Esophagus muscularis mucosa (tissue), 4 donors: ENCODE measurements at regions not wholly inside any gene's neighbourhood (a gene's known extent, or its start where the extent isn't known, plus 50 kb on each side); places are given as distances from the start of the nearest gene placed in this dataset.
"Not testable (repeated sequence)": the region's sequence is repeated elsewhere in the genome, so short reads cannot be mapped to it uniquely, and the experiment has no call there.

Experiments used
- DNase-seq: peaks from one replicate; pipeline ENCODE4 v3.0.0-alpha.2; 2017; ENCODE audit errors: extremely low spot score
- H3K27ac ChIP-seq, 4 donors: fragments of 200-600 bp; sonication (generic); replicated peaks in 1 of 4; 1 replicate in 3 of 4; 2 replicates in 1 of 4; pipeline ENCODE4 v1.5.1; 2016 to 2019; ENCODE audit warnings: mild to moderate bottlenecking in 1 of 4
- H3K27me3 ChIP-seq, 4 donors: fragments of 200-600 bp; sonication (generic); one replicate each; pipeline versions ENCODE4 v1.5.1 to v1.6.0; 2016 to 2019
- H3K36me3 ChIP-seq, 4 donors: fragments of 200-600 bp; sonication (generic); one replicate each; pipeline ENCODE4 v1.5.1; 2016 to 2019
- H3K4me1 ChIP-seq, 4 donors: fragments of 200-600 bp; sonication (generic); one replicate each; pipeline ENCODE4 v1.5.1; 2016 to 2019
- H3K4me3 ChIP-seq, 4 donors: fragments of 200-600 bp; sonication (generic); 1 replicate in 2 of 4; 2 replicates in 2 of 4; pipeline ENCODE4 v1.5.1; 2016 to 2019; ENCODE audit warnings: mild to moderate bottlenecking in 4 of 4, moderate library complexity in 1 of 4
- H3K9me3 ChIP-seq, 4 donors: fragments of 200-600 bp; sonication (generic); 1 replicate in 3 of 4; 2 replicates in 1 of 4; pipeline ENCODE4 v1.5.1; 2016 to 2019
- EP300 ChIP-seq: sonication (generic); formaldehyde crosslinking; IDR thresholded peaks from one replicate; pipeline ENCODE4 v1.6.1; 2017; ENCODE audit warnings: antibody characterized with exemption
- POLR2A ChIP-seq: fragments of 450-650 bp; IDR thresholded peaks from one replicate; pipeline ENCODE4 v1.6.1; 2017; ENCODE audit warnings: antibody characterized with exemption, moderate library complexity, mild to moderate bottlenecking, low read depth
- POLR2AphosphoS5 ChIP-seq, 2 donors: sonication (generic); formaldehyde crosslinking; IDR thresholded peaks; one replicate each; pipeline ENCODE4 v1.6.1; 2017; ENCODE audit warnings: antibody characterized with exemption in 2 of 2
- WGBS: methylation state at CpG from one replicate; pipeline ENCODE4 v1.1.5; 2018; 5-methylcytosine and 5-hydroxymethylcytosine counted together
- intact Hi-C: fragments of 100-400 bp; cut with DNase I; formaldehyde crosslinking; loops from one replicate; pipeline ENCODE4 v1.15.1; 2023
- TF ChIP-seq, protein P1 (sequence below), 3 experiments: fragments of 200-600 bp in 2 of 3; fragments of 450-650 bp in 1 of 3; sonication (generic) in 2 of 3; IDR thresholded peaks; one replicate each; pipeline ENCODE4 v1.5.1; 2017 to 2019; ENCODE audit warnings: antibody characterized with exemption in 3 of 3, mild to moderate bottlenecking in 2 of 3, moderate library complexity in 1 of 3

DNA sequence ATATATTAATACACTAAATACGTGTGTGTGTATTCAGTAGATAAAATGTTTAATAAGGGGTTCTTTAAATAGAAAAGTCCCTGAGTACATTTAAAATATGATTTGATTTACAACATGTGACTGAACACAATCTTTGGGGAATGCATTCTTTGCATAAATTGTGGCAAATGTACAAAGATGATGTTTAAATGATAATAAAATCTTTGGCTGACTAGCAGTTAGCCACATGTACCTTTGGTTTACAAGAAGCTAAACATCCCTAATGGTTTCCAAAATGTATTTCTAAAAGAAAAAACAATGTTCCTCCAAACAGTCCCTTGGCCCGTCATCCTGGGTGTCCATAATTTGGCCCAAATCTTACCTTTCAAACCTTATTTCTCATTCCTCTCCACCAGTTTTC, 106.4 kb upstream of the MARK1 start:
- H3K4me1 ChIP-seq, result peaks cover 0 to 4% (median 1%) of the 10 kb centered on the region in 4 donors
- no peak overlapping the region for H3K27ac ChIP-seq
- H3K27me3 ChIP-seq, result no peaks in the 10 kb centered on the region
- no peak for DNase-seq
- intact Hi-C loops, result no loop called here
- WGBS, result 40% methylated on average over 2 of the region's 2 CpGs
- no peak for TF ChIP-seq POLR2A
- no peak for TF ChIP-seq EP300
- no peak for TF ChIP-seq POLR2AphosphoS5 (IDR thresholded peaks at IDR 0.05)
- TF ChIP-seq, protein P1, sequence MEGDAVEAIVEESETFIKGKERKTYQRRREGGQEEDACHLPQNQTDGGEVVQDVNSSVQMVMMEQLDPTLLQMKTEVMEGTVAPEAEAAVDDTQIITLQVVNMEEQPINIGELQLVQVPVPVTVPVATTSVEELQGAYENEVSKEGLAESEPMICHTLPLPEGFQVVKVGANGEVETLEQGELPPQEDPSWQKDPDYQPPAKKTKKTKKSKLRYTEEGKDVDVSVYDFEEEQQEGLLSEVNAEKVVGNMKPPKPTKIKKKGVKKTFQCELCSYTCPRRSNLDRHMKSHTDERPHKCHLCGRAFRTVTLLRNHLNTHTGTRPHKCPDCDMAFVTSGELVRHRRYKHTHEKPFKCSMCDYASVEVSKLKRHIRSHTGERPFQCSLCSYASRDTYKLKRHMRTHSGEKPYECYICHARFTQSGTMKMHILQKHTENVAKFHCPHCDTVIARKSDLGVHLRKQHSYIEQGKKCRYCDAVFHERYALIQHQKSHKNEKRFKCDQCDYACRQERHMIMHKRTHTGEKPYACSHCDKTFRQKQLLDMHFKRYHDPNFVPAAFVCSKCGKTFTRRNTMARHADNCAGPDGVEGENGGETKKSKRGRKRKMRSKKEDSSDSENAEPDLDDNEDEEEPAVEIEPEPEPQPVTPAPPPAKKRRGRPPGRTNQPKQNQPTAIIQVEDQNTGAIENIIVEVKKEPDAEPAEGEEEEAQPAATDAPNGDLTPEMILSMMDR (IDR thresholded peaks at IDR 0.05), result no peak
- no peak overlapping the region for H3K4me3 ChIP-seq
- H3K9me3 ChIP-seq, result no peaks in the 10 kb centered on the region
- no peaks in the 10 kb centered on the region for H3K36me3 ChIP-seq

DNA sequence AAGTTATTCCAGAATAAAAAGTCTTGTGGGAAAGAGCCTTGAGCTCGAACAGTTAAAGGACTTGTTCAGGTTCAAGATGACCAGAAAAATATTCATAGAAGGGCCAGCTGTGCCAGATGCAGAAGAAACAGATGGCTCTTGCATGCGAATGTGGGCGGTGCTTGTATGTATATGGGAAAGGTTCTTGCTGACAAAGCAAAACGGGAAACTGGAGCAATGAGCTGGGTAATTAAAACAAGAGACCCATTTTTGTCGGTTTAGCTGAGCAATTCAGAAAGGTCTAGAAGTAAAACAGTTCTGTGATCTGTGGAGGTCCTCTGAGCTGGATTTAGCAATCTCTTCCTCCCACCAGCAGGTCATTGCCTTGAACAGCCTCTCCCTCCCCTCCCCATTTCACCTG, 107.2 kb upstream of the MARK1 start:
- Histone ChIP-seq H3K9me3 (no peaks in the 10 kb centered on the region), H3K4me3 (no peak overlapping the region), H3K27ac (no peak overlapping the region), H3K4me1 (no peaks in the 10 kb centered on the region), H3K27me3 (no peaks in the 10 kb centered on the region), H3K36me3 (no peaks in the 10 kb centered on the region)
- intact Hi-C loops, result no loop called here
- WGBS, result 36% methylated on average over 5 of the region's 5 CpGs
- TF ChIP-seq EP300, result no peak
- no peak for TF ChIP-seq POLR2AphosphoS5 (IDR thresholded peaks at IDR 0.05)
- TF ChIP-seq, protein P1 (IDR thresholded peaks at IDR 0.05), result no peak
- no peak for TF ChIP-seq POLR2A
- DNase-seq, result no peak

DNA sequence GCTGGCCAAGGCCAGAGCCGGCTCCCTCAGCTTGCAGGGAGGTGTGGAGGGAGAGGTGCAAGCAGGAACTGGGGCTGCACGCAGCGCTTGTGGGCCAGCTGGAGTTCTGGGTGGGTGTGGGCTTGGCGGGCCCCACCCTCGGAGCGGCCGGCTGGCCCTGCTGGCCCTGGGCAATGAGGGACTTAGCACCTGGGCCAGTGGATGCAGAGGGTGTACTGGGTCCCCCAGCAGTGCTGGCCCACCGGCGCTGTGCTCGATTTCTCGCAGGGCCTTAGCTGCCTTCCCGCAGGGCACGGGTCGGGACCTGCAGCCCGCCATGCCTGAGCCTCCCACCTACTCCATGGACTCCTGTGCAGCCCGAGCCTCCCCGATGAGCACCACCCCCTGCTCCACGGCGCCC, 115.6 kb upstream of the MARK1 start:
- 91% methylated on average over 6 of the region's 19 CpGs for WGBS
- DNase-seq, H3K4me3 ChIP-seq, H3K27me3 ChIP-seq, intact Hi-C loops, H3K27ac ChIP-seq, H3K4me1 ChIP-seq, H3K9me3 ChIP-seq, H3K36me3 ChIP-seq: not testable (repeated sequence)

DNA sequence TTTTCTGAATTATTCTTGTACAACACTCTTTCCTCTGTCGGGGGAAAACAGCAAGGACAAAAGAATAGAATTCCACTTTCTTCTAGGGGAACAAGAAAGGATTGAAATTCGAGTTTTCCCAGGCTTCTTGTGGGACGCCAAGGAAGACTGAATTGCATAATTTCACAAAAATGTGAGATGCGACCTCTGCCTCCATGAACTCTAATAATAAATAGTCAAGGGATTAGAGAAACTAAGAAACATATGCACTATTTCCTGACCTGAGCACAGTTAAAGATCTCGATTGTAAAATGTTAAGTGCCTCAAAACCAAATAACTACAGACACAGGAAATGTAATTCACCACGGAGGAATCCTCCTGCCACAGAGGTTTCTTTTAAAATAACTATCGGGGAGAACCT, 117.3 kb upstream of the MARK1 start:
- Histone ChIP-seq H3K27me3 (peaks cover 0 to 4% (median 0%) of the 10 kb centered on the region in 4 donors), H3K4me3 (no peak overlapping the region), H3K9me3 (no peaks in the 10 kb centered on the region), H3K27ac (no peak overlapping the region), H3K4me1 (no peaks in the 10 kb centered on the region), H3K36me3 (no peaks in the 10 kb centered on the region)
- no peak for DNase-seq
- 44% methylated on average over 7 of the region's 7 CpGs for WGBS
- TF ChIP-seq POLR2AphosphoS5 (IDR thresholded peaks at IDR 0.05) (no peak), EP300 (no peak), POLR2A (no peak)
- TF ChIP-seq, protein P1 (IDR thresholded peaks at IDR 0.05), result no peak
- intact Hi-C loops, result no loop called here

DNA sequence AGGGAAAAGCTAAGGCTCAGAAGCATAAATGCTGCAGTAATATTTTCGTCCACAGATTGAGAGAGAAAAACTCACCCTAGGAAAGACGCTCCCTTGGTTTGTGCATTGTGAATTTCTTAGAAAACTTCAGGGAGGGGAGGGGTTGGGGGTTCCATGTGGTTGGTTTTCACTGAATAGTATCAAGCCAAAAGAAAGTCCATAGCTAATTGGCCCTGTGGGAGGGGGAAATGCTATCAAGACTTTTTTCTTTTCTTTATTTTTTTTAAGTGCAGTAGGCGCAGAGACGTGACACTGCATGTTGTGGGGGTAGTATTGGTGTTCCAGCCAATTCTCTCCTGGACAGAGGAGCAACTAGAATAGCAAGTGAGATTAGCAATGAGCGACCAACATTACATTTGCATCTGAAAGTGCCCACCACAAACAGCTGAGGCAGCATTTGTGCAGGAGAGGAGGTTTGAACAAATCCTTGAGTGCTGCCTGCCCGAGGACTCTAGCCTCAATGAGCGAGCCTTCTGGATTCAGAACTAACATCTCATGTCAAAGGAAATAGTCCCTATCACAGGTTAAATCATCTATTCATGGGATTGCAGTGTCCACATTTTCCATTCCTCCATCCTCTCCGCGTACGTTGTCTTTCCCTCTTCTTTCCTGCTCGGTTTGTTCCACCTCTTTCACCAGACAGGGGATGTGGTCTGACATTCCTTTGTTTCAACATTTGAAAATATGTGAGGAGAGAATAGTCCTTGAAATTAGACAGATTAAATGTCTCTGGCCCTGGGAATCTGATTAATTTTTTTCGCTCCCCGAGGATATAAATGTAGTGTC, 118.0 kb upstream of the MARK1 start:
- no peak for DNase-seq
- 67% methylated on average over 13 of the region's 13 CpGs for whole genome bisulfite sequencing
- Histone ChIP-seq H3K4me1 (no peaks in the 10 kb centered on the region), H3K4me3 (no peak overlapping the region), H3K27me3 (peaks cover 0 to 5% (median 0%) of the 10 kb centered on the region in 4 donors), H3K9me3 (no peaks in the 10 kb centered on the region), H3K36me3 (no peaks in the 10 kb centered on the region), H3K27ac (no peak overlapping the region)
- no peak for TF ChIP-seq EP300
- TF ChIP-seq, protein P1 (IDR thresholded peaks at IDR 0.05), result no peak
- TF ChIP-seq POLR2A, result no peak
- TF ChIP-seq POLR2AphosphoS5 (IDR thresholded peaks at IDR 0.05), result no peak
- intact Hi-C loops, result no loop called here
